ENCODE measurements at regions not wholly inside any gene's neighbourhood (a gene's known extent, or its start where the extent isn't known, plus 50 kb on each side); places are given as distances from the start of the nearest gene placed in this dataset.

DNA sequence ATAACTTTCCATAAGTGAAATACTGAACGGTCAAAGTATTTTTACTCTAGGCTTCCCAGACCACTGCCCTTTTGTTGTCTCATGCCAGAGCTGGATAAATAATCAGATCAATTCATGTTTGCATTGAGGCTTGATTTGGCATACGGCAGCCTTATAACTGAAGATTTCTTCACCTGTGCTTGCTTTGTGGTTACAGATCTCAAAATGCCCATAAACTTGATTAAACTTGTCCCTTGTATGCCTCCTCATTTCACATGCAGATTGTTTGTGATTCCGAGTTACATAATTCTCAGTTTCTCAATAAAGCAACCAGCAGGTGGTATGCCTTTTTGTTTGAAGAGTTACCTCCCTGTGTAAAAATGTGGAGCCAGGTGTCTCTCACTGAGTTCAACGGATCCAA, 211.4 kb upstream of the LRIG1 start:
- Mint-ChIP-seq H3K27ac (ENCODE audit: unreplicated experiment) (no peak overlapping the region), H3K9me3 (ENCODE audit: unreplicated experiment) (no peaks in the 10 kb centered on the region), H3K27me3 (ENCODE audit: unreplicated experiment) (peaks cover 1% of the 10 kb centered on the region), H3K4me1 (ENCODE audit: unreplicated experiment) (no peaks in the 10 kb centered on the region), H3K36me3 (ENCODE audit: low read depth, unreplicated experiment) (no peaks in the 10 kb centered on the region), H3K4me3 (ENCODE audit: unreplicated experiment) (no peak overlapping the region)
- no peak for DNase-seq (ENCODE audit: low spot score)
- TF ChIP-seq, protein P1, sequence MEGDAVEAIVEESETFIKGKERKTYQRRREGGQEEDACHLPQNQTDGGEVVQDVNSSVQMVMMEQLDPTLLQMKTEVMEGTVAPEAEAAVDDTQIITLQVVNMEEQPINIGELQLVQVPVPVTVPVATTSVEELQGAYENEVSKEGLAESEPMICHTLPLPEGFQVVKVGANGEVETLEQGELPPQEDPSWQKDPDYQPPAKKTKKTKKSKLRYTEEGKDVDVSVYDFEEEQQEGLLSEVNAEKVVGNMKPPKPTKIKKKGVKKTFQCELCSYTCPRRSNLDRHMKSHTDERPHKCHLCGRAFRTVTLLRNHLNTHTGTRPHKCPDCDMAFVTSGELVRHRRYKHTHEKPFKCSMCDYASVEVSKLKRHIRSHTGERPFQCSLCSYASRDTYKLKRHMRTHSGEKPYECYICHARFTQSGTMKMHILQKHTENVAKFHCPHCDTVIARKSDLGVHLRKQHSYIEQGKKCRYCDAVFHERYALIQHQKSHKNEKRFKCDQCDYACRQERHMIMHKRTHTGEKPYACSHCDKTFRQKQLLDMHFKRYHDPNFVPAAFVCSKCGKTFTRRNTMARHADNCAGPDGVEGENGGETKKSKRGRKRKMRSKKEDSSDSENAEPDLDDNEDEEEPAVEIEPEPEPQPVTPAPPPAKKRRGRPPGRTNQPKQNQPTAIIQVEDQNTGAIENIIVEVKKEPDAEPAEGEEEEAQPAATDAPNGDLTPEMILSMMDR (IDR thresholded peaks at IDR 0.05; ENCODE audit: unreplicated experiment) = no peak

DNA sequence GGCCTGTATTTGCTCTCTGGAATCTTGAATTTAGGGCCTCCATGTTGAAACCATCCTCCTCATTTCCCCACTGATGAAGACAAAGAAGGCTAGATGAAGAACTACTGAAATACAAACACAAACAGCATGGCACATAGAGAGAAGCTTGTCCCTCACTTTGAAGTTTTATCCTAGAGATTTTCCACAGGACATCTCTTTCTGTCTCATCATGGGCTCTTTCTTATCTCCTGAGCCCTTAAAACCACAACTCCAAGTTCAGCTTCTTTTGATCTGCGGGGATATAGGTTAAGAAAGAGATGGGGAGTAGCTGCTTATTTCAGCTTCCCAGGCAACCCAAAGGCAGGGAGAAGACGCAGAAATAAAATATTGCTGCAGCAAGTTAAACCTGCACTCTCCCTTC, 213.1 kb upstream of the LRIG1 start:
- Mint-ChIP-seq H3K27me3 (ENCODE audit: unreplicated experiment) (peaks cover 1% of the 10 kb centered on the region), H3K9me3 (ENCODE audit: unreplicated experiment) (no peaks in the 10 kb centered on the region), H3K36me3 (ENCODE audit: low read depth, unreplicated experiment) (no peaks in the 10 kb centered on the region), H3K4me1 (ENCODE audit: unreplicated experiment) (no peaks in the 10 kb centered on the region), H3K27ac (ENCODE audit: unreplicated experiment) (no peak overlapping the region), H3K4me3 (ENCODE audit: unreplicated experiment) (no peak overlapping the region)
- no peak for DNase-seq (ENCODE audit: low spot score)
- TF ChIP-seq, protein P1 (IDR thresholded peaks at IDR 0.05; ENCODE audit: unreplicated experiment) = no peak

DNA sequence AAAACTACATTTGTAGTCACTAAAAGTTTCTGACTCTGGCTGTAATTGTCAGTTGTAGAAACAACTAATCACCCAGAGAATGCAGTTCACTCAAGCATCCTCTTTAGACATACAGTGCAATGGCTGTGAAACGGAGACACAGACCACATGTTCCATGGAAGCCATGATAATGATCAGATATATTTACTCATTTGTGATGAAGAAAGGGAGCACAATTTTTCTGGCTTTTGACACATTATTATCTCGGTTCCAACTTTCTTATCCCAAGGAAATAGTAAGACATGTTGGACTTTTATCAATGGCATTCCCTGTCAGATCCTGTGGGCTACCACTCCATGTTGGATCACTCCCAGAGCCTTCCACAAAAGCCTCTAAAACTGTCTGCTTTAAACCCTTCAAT, 215.0 kb upstream of the LRIG1 start:
- Mint-ChIP-seq H3K4me3 (ENCODE audit: unreplicated experiment) (no peak overlapping the region), H3K27ac (ENCODE audit: unreplicated experiment) (no peak overlapping the region), H3K4me1 (ENCODE audit: unreplicated experiment) (no peaks in the 10 kb centered on the region), H3K27me3 (ENCODE audit: unreplicated experiment) (no peaks in the 10 kb centered on the region), H3K9me3 (ENCODE audit: unreplicated experiment) (no peaks in the 10 kb centered on the region), H3K36me3 (ENCODE audit: low read depth, unreplicated experiment) (no peaks in the 10 kb centered on the region)
- TF ChIP-seq, protein P1 (IDR thresholded peaks at IDR 0.05; ENCODE audit: unreplicated experiment) = no peak
- no peak for DNase-seq (ENCODE audit: low spot score)

DNA sequence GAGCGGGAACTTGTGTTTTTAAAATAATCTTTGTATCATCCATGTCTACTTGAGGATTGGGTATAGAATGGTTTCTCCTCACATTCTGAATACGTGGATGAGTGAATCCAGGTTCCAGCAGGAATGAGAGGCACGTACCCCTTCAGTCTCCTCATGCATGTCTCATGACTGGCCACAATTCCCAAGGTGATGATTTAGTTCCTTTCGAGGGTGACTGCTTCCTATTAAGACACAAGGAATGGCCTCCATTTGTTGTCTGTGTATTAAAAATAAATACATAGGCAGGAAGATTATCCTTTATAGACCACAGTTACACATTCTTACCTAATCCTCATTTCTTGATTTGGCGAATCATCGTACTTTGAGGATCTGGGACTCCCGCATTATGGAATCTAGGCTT, 217.0 kb upstream of the LRIG1 start:
- peaks cover 4% of the 10 kb centered on the region for H3K4me1 Mint-ChIP-seq (ENCODE audit: unreplicated experiment)
- TF ChIP-seq, protein P1 (IDR thresholded peaks at IDR 0.05; ENCODE audit: unreplicated experiment) = no peak
- H3K4me3 Mint-ChIP-seq (ENCODE audit: unreplicated experiment) = no peak overlapping the region
- no peak overlapping the region for H3K27ac Mint-ChIP-seq (ENCODE audit: unreplicated experiment)
- H3K9me3 Mint-ChIP-seq (ENCODE audit: unreplicated experiment) = no peaks in the 10 kb centered on the region
- DNase-seq (ENCODE audit: low spot score) = no peak
- no peaks in the 10 kb centered on the region for H3K27me3 Mint-ChIP-seq (ENCODE audit: unreplicated experiment)
- no peaks in the 10 kb centered on the region for H3K36me3 Mint-ChIP-seq (ENCODE audit: low read depth, unreplicated experiment)

DNA sequence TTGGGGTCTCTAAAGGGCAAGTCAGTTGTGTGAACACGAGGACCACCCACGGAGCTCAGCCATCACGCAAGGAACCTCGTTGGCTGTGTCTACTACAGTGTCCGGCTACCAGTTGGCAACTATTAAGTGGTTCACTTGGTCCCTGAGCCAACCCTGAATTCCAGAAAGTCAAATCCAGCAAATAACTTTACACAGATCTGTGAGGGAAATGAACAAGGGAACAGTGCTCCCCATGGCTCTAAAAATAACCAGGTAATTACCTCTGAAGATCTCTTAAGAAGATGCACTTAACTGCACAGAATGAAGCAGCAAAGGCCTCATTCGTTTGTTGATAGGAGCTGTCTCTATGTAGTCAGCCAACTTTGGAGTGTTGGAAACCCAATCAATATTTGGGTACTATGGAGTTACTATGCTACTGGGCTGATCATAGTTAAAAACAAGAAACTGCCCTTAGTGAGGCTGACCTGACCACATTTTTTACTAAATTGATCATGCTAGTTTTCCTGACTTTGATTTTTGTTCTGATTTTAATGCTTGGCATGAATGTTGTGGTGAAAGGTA, 219.1 kb upstream of the LRIG1 start:
- no peaks in the 10 kb centered on the region for H3K9me3 Mint-ChIP-seq (ENCODE audit: unreplicated experiment)
- no peak for DNase-seq (ENCODE audit: low spot score)
- no peaks in the 10 kb centered on the region for H3K27me3 Mint-ChIP-seq (ENCODE audit: unreplicated experiment)
- no peak overlapping the region for H3K27ac Mint-ChIP-seq (ENCODE audit: unreplicated experiment)
- no peaks in the 10 kb centered on the region for H3K36me3 Mint-ChIP-seq (ENCODE audit: low read depth, unreplicated experiment)
- TF ChIP-seq, protein P1 (IDR thresholded peaks at IDR 0.05; ENCODE audit: unreplicated experiment) = no peak
- H3K4me1 Mint-ChIP-seq (ENCODE audit: unreplicated experiment) = peaks cover 7% of the 10 kb centered on the region
- no peak overlapping the region for H3K4me3 Mint-ChIP-seq (ENCODE audit: unreplicated experiment)

Data from endothelial cell (in vitro differentiated cells).